Duodenal mucosa (tissue), 2 donors: ENCODE measurements at regions not wholly inside any gene's neighbourhood (a gene's known extent, or its start where the extent isn't known, plus 50 kb on each side); places are given as distances from the start of the nearest gene placed in this dataset.

Experiments used
- H3K27ac ChIP-seq: one replicate; pipeline ENCODE4 v1.7.0; 2013; ENCODE audit warnings: low read depth, low read length
- H3K27me3 ChIP-seq, 2 donors: one replicate each; pipeline ENCODE4 v1.7.0; 2013; ENCODE audit warnings: low read length in 2 of 2, control low read depth in 1 of 2; ENCODE audit not compliant: insufficient read depth in 2 of 2, control insufficient read depth in 1 of 2
- H3K36me3 ChIP-seq, 2 donors: one replicate each; pipeline ENCODE4 v1.7.0; 2013; ENCODE audit warnings: low read length in 2 of 2, control low read depth in 1 of 2; ENCODE audit not compliant: insufficient read depth in 2 of 2, control insufficient read depth in 1 of 2
- H3K4me1 ChIP-seq, 2 donors: one replicate each; pipeline ENCODE4 v1.7.0; 2013; ENCODE audit warnings: low read length in 2 of 2, control low read depth in 1 of 2; ENCODE audit not compliant: insufficient read depth in 2 of 2, control insufficient read depth in 1 of 2
- H3K4me3 ChIP-seq, 2 donors: one replicate each; pipeline ENCODE4 v1.7.0; 2013; ENCODE audit warnings: low read length in 2 of 2, low read depth in 1 of 2
- H3K9ac ChIP-seq, 2 donors: one replicate each; pipeline ENCODE4 v1.7.0; 2013; ENCODE audit warnings: low read length in 2 of 2, low read depth in 1 of 2
- H3K9me3 ChIP-seq, 2 donors: one replicate each; pipeline ENCODE4 v1.7.0; 2013; ENCODE audit warnings: low read length in 2 of 2, control low read depth in 1 of 2; ENCODE audit not compliant: control insufficient read depth in 1 of 2

DNA sequence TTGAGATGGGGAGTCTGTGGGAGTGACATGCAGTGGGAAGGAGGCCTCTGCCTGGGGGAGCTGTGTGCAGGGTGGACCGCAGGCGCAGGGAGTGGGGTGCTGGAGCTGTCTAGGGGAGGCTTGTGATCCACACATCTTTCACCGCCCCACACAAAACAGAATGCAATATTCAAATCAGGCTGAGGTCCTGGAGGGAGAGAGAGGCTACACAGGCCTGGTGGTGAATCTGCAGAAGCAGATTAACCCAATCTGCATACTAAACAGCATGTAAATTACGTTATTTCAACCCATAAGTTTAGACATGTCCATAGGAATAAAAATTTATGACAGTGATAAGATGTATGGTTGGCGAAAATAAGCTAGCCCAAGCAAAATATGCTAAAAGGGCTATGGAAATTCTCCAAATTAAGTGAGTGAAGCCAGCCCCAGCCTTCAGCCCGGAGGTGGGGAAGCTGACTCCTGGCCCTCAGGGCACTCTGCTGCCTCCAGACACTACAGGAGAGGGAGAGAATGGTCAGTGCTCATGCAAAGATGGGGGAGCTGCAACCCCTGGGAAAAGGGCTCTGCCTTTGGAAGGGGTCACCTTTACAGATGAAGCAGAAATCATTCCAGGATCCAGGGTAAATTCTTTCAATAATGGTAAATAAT is 156.2 kb upstream of the CTTNBP2NL start:
- H3K36me3 ChIP-seq = no peaks in the 10 kb centered on the region
- H3K9ac ChIP-seq = no peak overlapping the region
- no peaks in the 10 kb centered on the region for H3K4me1 ChIP-seq
- H3K4me3 ChIP-seq = no peak overlapping the region
- H3K9me3 ChIP-seq = no peaks in the 10 kb centered on the region
- no peak overlapping the region for H3K27ac ChIP-seq
- H3K27me3 ChIP-seq = no peaks in the 10 kb centered on the region

DNA sequence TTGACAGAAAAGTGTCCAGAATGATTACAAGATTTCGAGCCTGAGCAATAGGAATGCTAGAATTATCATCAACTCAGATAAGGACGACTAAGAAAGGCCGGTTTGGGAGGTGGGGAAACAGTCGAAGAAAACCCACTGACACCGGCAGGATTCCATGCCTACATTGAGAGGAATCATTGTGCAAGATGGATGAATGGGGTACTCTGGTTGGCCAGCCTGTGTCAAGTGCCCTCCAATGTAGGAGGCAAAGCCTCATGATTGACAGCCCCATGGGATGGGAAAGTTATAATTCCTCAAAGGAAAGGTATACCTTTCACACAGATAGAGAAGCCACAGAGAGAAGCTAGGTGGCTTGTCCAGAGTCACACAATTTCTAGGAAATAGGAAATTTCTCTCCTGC is 153.5 kb upstream of the CTTNBP2NL start:
- Histone ChIP-seq H3K27me3 (no peaks in the 10 kb centered on the region), H3K9me3 (no peaks in the 10 kb centered on the region), H3K4me1 (no peaks in the 10 kb centered on the region), H3K27ac (no peak overlapping the region), H3K9ac (no peak overlapping the region), H3K4me3 (no peak overlapping the region), H3K36me3 (no peaks in the 10 kb centered on the region)

DNA sequence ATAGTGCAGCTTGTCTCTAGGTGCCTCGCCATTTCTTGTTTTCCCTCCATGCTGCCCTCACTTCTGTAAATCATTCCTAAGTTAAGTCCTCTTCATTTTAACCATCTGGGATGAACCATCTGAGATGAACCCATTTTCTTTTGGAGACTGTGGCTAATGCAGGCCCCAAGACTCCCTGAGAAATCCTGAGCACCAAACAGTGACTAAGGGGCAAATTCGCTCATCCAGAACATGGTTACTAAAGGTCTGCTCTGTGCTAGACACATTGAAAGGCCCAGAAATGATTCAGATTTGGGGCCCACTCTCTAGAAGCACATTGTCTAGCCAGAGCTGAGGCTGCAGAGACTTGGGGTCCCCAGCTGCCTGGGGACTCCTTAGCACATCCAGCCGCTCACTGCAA is 151.9 kb upstream of the CTTNBP2NL start:
- Histone ChIP-seq H3K27ac (no peak overlapping the region), H3K4me1 (no peaks in the 10 kb centered on the region), H3K9me3 (no peaks in the 10 kb centered on the region), H3K36me3 (no peaks in the 10 kb centered on the region), H3K27me3 (no peaks in the 10 kb centered on the region), H3K4me3 (no peak overlapping the region), H3K9ac (no peak overlapping the region)

DNA sequence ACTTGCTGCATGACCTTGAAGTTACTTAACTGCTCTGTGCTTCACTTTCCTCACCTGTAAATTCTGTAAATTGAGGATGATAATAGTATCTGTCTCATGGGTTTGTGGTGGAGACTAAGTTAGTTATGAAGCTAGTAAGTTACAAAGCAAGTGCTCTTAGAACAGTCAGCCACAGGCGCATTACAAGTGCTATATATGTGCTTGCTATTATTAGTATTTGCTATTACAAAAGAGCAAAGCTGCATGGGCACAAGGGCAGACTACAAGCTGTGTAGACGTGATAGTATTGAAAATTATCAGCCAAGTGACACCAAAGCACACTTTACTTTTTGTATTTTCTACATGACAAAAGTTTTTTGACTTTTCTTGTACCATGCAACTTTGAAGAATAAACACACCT is 150.9 kb upstream of the CTTNBP2NL start:
- Histone ChIP-seq H3K9me3 (no peaks in the 10 kb centered on the region), H3K4me3 (no peak overlapping the region), H3K9ac (no peak overlapping the region), H3K4me1 (no peaks in the 10 kb centered on the region), H3K36me3 (no peaks in the 10 kb centered on the region), H3K27ac (no peak overlapping the region), H3K27me3 (no peaks in the 10 kb centered on the region)

DNA sequence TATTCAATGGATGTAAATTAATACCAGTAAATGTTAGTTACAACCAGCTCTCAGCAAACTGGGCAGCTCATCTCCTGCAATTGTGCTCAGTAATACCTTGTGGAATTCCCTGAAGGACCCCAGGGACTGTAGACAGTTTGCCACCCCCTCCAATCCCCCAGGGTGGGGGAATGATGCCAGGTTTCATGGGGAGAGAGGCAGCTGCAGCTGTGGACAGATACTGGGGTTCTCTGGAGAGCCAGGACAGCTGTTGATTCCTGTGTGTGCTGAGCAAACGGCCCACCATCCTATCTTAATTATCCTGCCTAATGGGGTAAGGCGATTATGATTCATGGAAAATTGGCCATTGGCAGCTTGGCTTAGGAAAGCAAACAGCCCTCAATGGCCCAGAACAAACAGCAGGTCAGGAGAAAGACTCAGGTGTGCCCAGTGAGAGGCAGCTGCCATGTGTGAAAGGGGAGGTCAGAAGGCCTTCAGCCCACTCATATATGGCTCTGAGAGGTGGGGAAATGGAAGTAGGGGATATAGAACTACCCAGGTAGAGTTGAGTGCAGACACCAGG is 148.9 kb upstream of the CTTNBP2NL start:
- Histone ChIP-seq H3K4me1 (no peaks in the 10 kb centered on the region), H3K9me3 (no peaks in the 10 kb centered on the region), H3K27ac (no peak overlapping the region), H3K36me3 (no peaks in the 10 kb centered on the region), H3K4me3 (no peak overlapping the region), H3K9ac (no peak overlapping the region), H3K27me3 (no peaks in the 10 kb centered on the region)

DNA sequence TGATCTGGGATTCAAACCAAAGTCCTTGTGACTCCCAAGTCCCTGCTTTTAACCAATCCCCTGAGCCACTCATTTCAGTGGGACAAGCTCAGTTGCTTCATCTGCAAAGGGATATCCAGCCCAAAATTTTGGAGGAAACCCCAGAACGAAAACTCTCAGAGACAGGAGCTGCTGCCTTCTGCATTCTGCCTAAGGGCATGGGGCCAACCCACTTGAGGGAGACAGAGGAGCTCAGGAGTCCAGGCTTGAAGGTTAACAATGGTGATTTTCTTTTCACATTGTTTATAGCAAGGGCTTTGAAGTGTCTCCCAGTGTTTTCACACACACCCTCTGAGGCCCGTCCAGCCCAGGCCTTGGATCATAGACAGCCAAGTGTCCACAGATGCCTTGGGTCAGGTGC is 148.1 kb upstream of the CTTNBP2NL start:
- H3K9me3 ChIP-seq = no peaks in the 10 kb centered on the region
- no peak overlapping the region for H3K9ac ChIP-seq
- H3K4me1 ChIP-seq = no peaks in the 10 kb centered on the region
- H3K27ac ChIP-seq = no peak overlapping the region
- H3K4me3 ChIP-seq = no peak overlapping the region
- no peaks in the 10 kb centered on the region for H3K36me3 ChIP-seq
- H3K27me3 ChIP-seq = no peaks in the 10 kb centered on the region

DNA sequence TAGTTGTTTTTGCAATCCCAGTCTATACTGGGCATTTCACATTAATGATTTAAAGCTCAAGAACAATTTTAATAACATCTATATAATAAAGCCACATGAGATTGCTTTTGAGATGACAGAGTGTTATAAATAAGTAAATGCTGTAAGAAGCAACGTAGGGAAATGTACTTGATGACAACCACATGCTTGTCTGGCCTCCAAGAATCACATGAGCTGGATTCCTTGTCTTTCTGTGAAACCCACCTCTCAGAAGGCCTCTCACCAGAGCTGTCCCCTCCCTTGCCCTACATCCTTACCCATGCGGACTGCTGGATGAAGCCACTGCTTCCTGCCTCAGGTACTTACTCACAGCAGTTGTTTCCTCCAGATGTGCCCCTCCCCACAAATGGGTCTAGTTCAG is 145.1 kb upstream of the CTTNBP2NL start:
- Histone ChIP-seq H3K27me3 (no peaks in the 10 kb centered on the region), H3K4me1 (no peaks in the 10 kb centered on the region), H3K4me3 (no peak overlapping the region), H3K9me3 (no peaks in the 10 kb centered on the region), H3K9ac (no peak overlapping the region), H3K36me3 (no peaks in the 10 kb centered on the region), H3K27ac (no peak overlapping the region)

DNA sequence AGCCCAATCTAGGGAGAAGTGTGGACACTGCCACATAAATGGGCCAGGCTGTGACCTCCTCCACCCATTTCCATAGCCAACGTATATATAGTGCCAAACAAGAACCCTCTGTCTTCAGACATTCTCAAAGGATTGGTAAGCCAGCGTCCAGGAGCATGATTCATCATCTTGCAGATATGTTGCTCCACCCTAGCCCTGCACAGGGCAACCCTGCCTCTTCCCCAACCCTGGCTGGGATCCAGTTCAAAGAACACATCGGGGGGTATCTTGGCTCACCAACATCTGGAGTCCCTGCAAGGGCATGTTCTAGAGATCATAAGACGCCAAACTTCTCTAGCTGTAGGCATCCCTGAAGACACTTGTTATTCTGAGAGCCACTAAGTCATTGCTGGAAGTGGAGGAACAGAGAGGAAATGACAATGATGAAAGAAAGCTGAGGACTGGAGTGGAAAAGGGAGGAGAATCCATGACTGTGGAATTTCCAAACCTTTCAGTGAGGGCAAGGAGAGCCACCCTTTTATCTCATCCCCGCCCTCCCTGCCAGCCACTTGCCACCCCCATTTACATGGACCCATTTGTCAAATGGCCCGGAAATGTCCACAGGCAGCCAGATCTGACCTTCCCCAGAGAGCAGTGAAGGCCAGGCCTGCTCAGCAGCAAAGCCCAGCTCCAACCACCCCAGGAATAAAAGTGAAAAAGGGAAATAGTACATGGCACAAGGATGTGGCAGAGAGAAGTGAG is 144.1 kb upstream of the CTTNBP2NL start:
- no peaks in the 10 kb centered on the region for H3K4me1 ChIP-seq
- H3K36me3 ChIP-seq = no peaks in the 10 kb centered on the region
- no peak overlapping the region for H3K9ac ChIP-seq
- no peaks in the 10 kb centered on the region for H3K27me3 ChIP-seq
- no peak overlapping the region for H3K27ac ChIP-seq
- no peak overlapping the region for H3K4me3 ChIP-seq
- H3K9me3 ChIP-seq = no peaks in the 10 kb centered on the region

DNA sequence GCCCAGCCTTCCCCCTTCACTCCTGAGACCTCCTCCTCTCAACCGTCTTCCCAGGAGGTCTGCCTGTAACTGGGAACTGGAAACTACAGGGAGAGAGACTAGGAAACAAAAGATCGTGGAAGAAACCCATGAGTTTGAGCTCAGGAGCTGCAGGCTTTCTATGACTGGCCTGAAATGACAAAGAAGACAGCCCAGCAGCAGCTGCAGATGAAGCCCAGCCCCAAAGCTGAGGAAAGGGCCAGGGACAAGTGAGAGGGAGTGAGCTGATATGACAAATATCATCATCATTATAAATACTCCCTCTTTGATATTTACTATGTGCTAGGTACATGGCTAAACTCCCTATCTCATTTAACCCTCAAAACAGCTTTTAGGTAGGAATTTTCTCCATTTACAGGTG is 142.6 kb upstream of the CTTNBP2NL start:
- Histone ChIP-seq H3K9ac (no peak overlapping the region), H3K4me3 (no peak overlapping the region), H3K4me1 (no peaks in the 10 kb centered on the region), H3K9me3 (no peaks in the 10 kb centered on the region), H3K27ac (no peak overlapping the region), H3K36me3 (no peaks in the 10 kb centered on the region), H3K27me3 (no peaks in the 10 kb centered on the region)

DNA sequence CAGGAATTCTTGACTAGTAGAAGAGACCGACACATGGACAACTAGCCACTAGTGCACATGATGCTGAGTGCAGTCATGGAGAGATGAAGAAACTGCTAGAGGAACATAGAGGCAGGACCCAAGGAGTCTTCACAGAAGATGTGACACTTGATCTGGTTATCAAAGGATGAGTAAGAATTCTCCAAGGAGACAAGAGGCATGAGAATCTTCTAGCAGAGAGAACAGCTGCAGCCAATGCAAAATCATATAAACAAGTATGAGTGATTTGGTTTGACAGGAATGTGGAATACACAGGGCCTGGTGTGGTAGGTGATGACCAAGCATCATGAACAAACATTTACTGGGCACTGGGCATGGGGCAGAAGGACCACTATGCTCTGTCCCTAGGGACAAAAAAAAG is 140.9 kb upstream of the CTTNBP2NL start:
- Histone ChIP-seq H3K36me3 (no peaks in the 10 kb centered on the region), H3K4me3 (no peak overlapping the region), H3K9me3 (no peaks in the 10 kb centered on the region), H3K27ac (no peak overlapping the region), H3K4me1 (no peaks in the 10 kb centered on the region), H3K9ac (no peak overlapping the region), H3K27me3 (no peaks in the 10 kb centered on the region)
